ENCODE measurements at regions not wholly inside any gene's neighbourhood (a gene's known extent, or its start where the extent isn't known, plus 50 kb on each side); places are given as distances from the start of the nearest gene placed in this dataset.

DNA sequence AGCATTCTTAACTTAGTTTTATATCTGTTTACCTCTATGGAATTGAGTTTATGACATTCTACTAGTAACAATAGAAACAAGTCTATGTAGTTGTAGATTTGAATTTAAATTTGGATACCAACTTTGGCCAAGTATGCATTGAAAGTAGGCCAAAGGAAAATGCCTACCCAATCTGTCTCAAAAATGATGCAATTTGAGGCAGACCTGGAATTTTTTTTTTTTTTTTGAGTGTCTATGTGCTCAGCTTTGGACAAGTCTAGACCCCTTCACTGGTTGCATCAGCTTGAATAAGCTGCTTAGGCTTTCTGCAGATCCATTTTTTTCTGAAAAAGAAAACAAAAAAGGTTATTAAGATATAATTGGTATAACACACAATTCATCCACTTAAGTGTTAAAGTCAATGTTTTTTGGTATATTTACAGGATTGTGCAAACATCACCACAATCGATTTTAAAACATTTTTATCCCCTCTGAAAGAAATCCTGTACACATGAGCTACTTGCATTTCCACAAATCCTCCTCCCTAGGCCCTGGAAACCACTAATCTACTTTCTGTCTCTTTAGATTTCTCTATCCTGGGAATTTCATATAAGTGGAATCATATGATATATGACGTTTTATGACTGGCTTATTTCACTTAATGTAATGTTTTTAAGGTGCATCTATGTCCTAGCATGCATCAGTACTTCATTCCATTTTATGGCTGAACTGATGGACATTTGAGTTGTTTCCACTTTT is 185.1 kb upstream of the CCDC68 start:
- no peak overlapping the region for H3K27ac ChIP-seq
- H3K27me3 ChIP-seq = no peaks in the 10 kb centered on the region
- WGBS, 2 donors = 30 to 54% methylated on average over 2 of the region's 2 CpGs
- H3K36me3 ChIP-seq = no peaks in the 10 kb centered on the region
- intact Hi-C loops (cut with DNase I) = no loop called here
- DNase-seq (no peak), ATAC-seq (no peak)
- no peak overlapping the region for H3K4me3 ChIP-seq
- TF ChIP-seq, protein P1, sequence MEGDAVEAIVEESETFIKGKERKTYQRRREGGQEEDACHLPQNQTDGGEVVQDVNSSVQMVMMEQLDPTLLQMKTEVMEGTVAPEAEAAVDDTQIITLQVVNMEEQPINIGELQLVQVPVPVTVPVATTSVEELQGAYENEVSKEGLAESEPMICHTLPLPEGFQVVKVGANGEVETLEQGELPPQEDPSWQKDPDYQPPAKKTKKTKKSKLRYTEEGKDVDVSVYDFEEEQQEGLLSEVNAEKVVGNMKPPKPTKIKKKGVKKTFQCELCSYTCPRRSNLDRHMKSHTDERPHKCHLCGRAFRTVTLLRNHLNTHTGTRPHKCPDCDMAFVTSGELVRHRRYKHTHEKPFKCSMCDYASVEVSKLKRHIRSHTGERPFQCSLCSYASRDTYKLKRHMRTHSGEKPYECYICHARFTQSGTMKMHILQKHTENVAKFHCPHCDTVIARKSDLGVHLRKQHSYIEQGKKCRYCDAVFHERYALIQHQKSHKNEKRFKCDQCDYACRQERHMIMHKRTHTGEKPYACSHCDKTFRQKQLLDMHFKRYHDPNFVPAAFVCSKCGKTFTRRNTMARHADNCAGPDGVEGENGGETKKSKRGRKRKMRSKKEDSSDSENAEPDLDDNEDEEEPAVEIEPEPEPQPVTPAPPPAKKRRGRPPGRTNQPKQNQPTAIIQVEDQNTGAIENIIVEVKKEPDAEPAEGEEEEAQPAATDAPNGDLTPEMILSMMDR (IDR thresholded peaks at IDR 0.05) = no peak
- H3K9me3 ChIP-seq = peaks cover 0 to 8% (median 0%) of the 10 kb centered on the region in 11 donors
- H3K4me1 ChIP-seq = no peaks in the 10 kb centered on the region

GRCh38 chr18:55142410-55142809 is 183.1 kb upstream of the CCDC68 start:
- Histone ChIP-seq H3K4me1 (no peaks in the 10 kb centered on the region), H3K4me3 (no peak overlapping the region), H3K9me3 (peaks cover 0 to 8% (median 0%) of the 10 kb centered on the region in 11 donors), H3K36me3 (no peaks in the 10 kb centered on the region), H3K27me3 (no peaks in the 10 kb centered on the region), H3K27ac (no peak overlapping the region)
- TF ChIP-seq, protein P1 (IDR thresholded peaks at IDR 0.05) = no peak
- intact Hi-C loops (cut with DNase I) = no loop called here
- WGBS, 2 donors = 81 to 82% methylated on average over 6 of the region's 6 CpGs
- ATAC-seq = no peak
- DNase-seq = no peak

GRCh38 chr18:55141318-55141717 is 182.1 kb upstream of the CCDC68 start:
- intact Hi-C loops (cut with DNase I) = no loop called here
- H3K27ac ChIP-seq = no peak overlapping the region
- no peaks in the 10 kb centered on the region for H3K27me3 ChIP-seq
- no peaks in the 10 kb centered on the region for H3K36me3 ChIP-seq
- no peaks in the 10 kb centered on the region for H3K4me1 ChIP-seq
- DNase-seq (no peak), ATAC-seq (no peak)
- H3K4me3 ChIP-seq = no peak overlapping the region
- WGBS, 2 donors = 86 to 91% methylated on average over 4 of the region's 4 CpGs
- H3K9me3 ChIP-seq = peaks cover 0 to 8% (median 0%) of the 10 kb centered on the region in 11 donors
- TF ChIP-seq, protein P1 (IDR thresholded peaks at IDR 0.05) = no peak

DNA sequence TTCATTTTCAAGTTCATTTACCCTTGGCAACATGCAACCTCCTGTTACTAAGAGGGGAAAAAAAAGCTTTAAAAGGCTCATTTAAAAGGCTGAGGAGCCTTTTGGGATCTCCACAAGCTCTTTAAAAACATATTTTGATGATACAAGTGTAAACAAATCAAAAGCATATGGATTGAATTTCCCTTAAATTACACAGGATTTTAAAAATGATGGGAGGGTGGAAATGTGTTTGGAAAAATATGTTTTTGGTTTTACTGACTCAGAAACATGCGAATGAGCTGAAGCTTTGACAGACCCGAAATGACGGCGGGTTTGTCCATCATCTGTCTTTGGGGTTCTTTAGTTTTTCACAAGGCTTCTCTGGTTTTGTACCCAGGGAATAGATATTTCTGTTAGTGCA is 180.6 kb upstream of the CCDC68 start:
- no peak overlapping the region for H3K27ac ChIP-seq
- H3K4me3 ChIP-seq = no peak overlapping the region
- peaks cover 0 to 8% (median 0%) of the 10 kb centered on the region in 11 donors for H3K9me3 ChIP-seq
- ATAC-seq (no peak), DNase-seq (no peak)
- no peaks in the 10 kb centered on the region for H3K36me3 ChIP-seq
- WGBS, 2 donors = 70 to 84% methylated on average over 4 of the region's 4 CpGs
- no peaks in the 10 kb centered on the region for H3K4me1 ChIP-seq
- TF ChIP-seq, protein P1 (IDR thresholded peaks at IDR 0.05) = no peak
- no peaks in the 10 kb centered on the region for H3K27me3 ChIP-seq
- intact Hi-C loops (cut with DNase I) = loop anchor here in 1 of 10 donors (10.0 kb wide), 1 partner anchor 75 kb away; no protein-coding TSS in a partner anchor
